IMR-90 (cell line): ENCODE measurements at regions not wholly inside any gene's neighbourhood (a gene's known extent, or its start where the extent isn't known, plus 50 kb on each side); places are given as distances from the start of the nearest gene placed in this dataset.

Experiments
- ATAC-seq: fragments of 200-7000 bp; cut with Tn5 transposase; 2 replicates; pipeline ENCODE4 v1.9.1; 2020; ENCODE audit warnings: low read depth, mild to moderate bottlenecking, moderate library complexity
- BruUV-seq: library from RNA; stranded (reverse); fragments of 400-500 nt; replicated peaks from 2 replicates; lab custom pipeline; 2021; lab: Mats Ljungman, UMichigan
- CTCF ChIA-PET: fragments of 300-600 bp; formaldehyde crosslinking; extraction: SDS; loops from one replicate; lab custom pipeline; 2021; ENCODE audit warnings: antibody characterized with exemption; lab: Yijun Ruan, JAX
- POLR2A ChIA-PET: fragments of 300-600 bp; sonication (Branson Sonifier 250); formaldehyde crosslinking; loops from one replicate; lab custom pipeline; 2022; ENCODE audit warnings: antibody characterized with exemption; ENCODE audit not compliant: unreplicated experiment; lab: Charles Lee
- DNase-seq: peaks from one replicate; pipeline ENCODE4 v3.0.0; 2013
- H2AFZ ChIP-seq: replicated peaks from 2 replicates; pipeline ENCODE3; 2013; ENCODE audit warnings: low read length, mild to moderate bottlenecking; ENCODE audit not compliant: poor library complexity
- H2AK5ac ChIP-seq: 2 replicates; pipeline ENCODE4 v1.6.1; 2013; ENCODE audit warnings: low read depth, low read length, inconsistent platforms
- H2AK9ac ChIP-seq: replicated peaks from 2 replicates; pipeline ENCODE3; 2013; ENCODE audit warnings: mild to moderate bottlenecking, low read depth, low read length, moderate library complexity; ENCODE audit not compliant: poor library complexity
- H2BK120ac ChIP-seq: 2 replicates; pipeline ENCODE4 v1.6.1; 2013; ENCODE audit warnings: low read depth, low read length, inconsistent platforms
- H2BK15ac ChIP-seq: 3 replicates; pipeline ENCODE4 v1.6.1; 2013; ENCODE audit warnings: low read depth, low read length, inconsistent platforms
- H2BK20ac ChIP-seq: 2 replicates; pipeline ENCODE4 v1.6.1; 2013; ENCODE audit warnings: low read depth, mild to moderate bottlenecking, inconsistent platforms, low read length, moderate library complexity
- H2BK5ac ChIP-seq: 2 replicates; pipeline ENCODE4 v1.6.1; 2013; ENCODE audit warnings: mild to moderate bottlenecking, low read depth, low read length, inconsistent platforms; ENCODE audit not compliant: poor library complexity, severe bottlenecking
- H3K14ac ChIP-seq: replicated peaks from 2 replicates; pipeline ENCODE4 v1.6.1; 2013; ENCODE audit warnings: low read depth, low read length, inconsistent platforms
- H3K18ac ChIP-seq: 2 replicates; pipeline ENCODE4 v1.6.1; 2013; ENCODE audit warnings: low read depth, low read length, control low read depth
- H3K23ac ChIP-seq: 2 replicates; pipeline ENCODE4 v1.6.1; 2013; ENCODE audit warnings: low read depth, low read length, inconsistent platforms
- H3K27ac ChIP-seq: 2 replicates; pipeline ENCODE4 v1.5.1; 2013; ENCODE audit warnings: mild to moderate bottlenecking, control low read depth, low read length; ENCODE audit not compliant: insufficient read depth
- H3K27me3 ChIP-seq: 2 replicates; pipeline ENCODE4 v1.6.1; 2013; ENCODE audit warnings: low read length; ENCODE audit not compliant: control insufficient read depth, insufficient read depth
- H3K36me3 ChIP-seq: 2 replicates; pipeline ENCODE4 v1.6.1; 2013; ENCODE audit warnings: low read length, mixed read lengths; ENCODE audit not compliant: control insufficient read depth, insufficient read depth
- H3K4ac ChIP-seq: 2 replicates; pipeline ENCODE4 v1.6.1; 2013; ENCODE audit warnings: low read depth, low read length, inconsistent platforms
- H3K4me1 ChIP-seq: 2 replicates; pipeline ENCODE4 v1.6.1; 2013; ENCODE audit warnings: low read length, mixed read lengths; ENCODE audit not compliant: control insufficient read depth, insufficient read depth
- H3K4me2 ChIP-seq: 2 replicates; pipeline ENCODE4 v1.6.1; 2013; ENCODE audit warnings: low read depth, mild to moderate bottlenecking, control low read depth, low read length, moderate library complexity
- H3K4me3 ChIP-seq: 2 replicates; pipeline ENCODE4 v1.5.1; 2013; ENCODE audit warnings: low read depth, mild to moderate bottlenecking, control low read depth, low read length, moderate library complexity; ENCODE audit not compliant: insufficient read depth
- H3K56ac ChIP-seq: 2 replicates; pipeline ENCODE4 v1.6.1; 2013; ENCODE audit warnings: low read length, inconsistent platforms; ENCODE audit not compliant: insufficient read depth; ENCODE audit errors: extremely low read depth
- H3K79me1 ChIP-seq, 2 experiments: 2 replicates each; pipeline ENCODE4 v1.6.1; 2013; ENCODE audit warnings: low read length in 2 of 2, inconsistent platforms in 1 of 2, low read depth in 1 of 2
- H3K9ac ChIP-seq: 2 replicates; pipeline ENCODE4 v1.6.1; 2013; ENCODE audit warnings: low read depth, low read length, control low read depth
- H3K9me1 ChIP-seq: 2 replicates; pipeline ENCODE4 v1.6.1; 2013; ENCODE audit warnings: low read length, inconsistent platforms; ENCODE audit not compliant: insufficient read depth
- H3K9me3 ChIP-seq: 2 replicates; pipeline ENCODE4 v1.6.1; 2013; ENCODE audit warnings: low read length; ENCODE audit not compliant: control insufficient read depth, insufficient read depth
- H4K20me1 ChIP-seq: 2 replicates; pipeline ENCODE4 v1.6.1; 2013; ENCODE audit warnings: low read length, inconsistent platforms; ENCODE audit not compliant: insufficient read depth
- H4K5ac ChIP-seq: 2 replicates; pipeline ENCODE4 v1.6.1; 2013; ENCODE audit warnings: mild to moderate bottlenecking, low read depth, low read length, control low read depth
- H4K8ac ChIP-seq, 2 experiments: 2 replicates each; pipeline ENCODE4 v1.6.1; 2013; ENCODE audit warnings: low read depth in 2 of 2, low read length in 2 of 2, control low read depth in 1 of 2, inconsistent platforms in 1 of 2
- H4K91ac ChIP-seq: 2 replicates; pipeline ENCODE4 v1.6.1; 2013; ENCODE audit warnings: low read depth, low read length, inconsistent platforms; ENCODE audit not compliant: insufficient read depth
- BHLHE40 ChIP-seq: fragments of 150-350 bp; IDR thresholded peaks from 2 replicates; pipeline ENCODE4 v1.6.1; 2016; ENCODE audit warnings: mild to moderate bottlenecking, low read depth, low read length
- CEBPB ChIP-seq: IDR thresholded peaks from 2 replicates; pipeline ENCODE4 v1.6.1; 2012; ENCODE audit warnings: low read depth, low read length, improper control_type of control experiment
- SMC3 ChIP-seq: fragments of 150-350 bp; IDR thresholded peaks from 2 replicates; pipeline ENCODE4 v1.6.1; 2016; ENCODE audit warnings: low read depth, mild to moderate bottlenecking, antibody characterized with exemption, low read length, moderate library complexity
- WGBS, 2 experiments: methylation state at CpG; one replicate each; pipeline versions ENCODE4 v1.1.5 to v1.1.7; 2013; ENCODE audit warnings: missing lambda C conversion rate in 2 of 2; ENCODE audit not compliant: insufficient read length in 1 of 2; ENCODE audit errors: extremely low coverage in 2 of 2; 5-methylcytosine and 5-hydroxymethylcytosine counted together
- dilution Hi-C: fragments of 300-500 bp; cut with HindIII; formaldehyde crosslinking; loops from one replicate; pipeline ENCODE4 v1.14.3; 2018; ENCODE audit warnings: low sequenced_read_pairs; ENCODE audit not compliant: unreplicated experiment
- in situ Hi-C: fragments of 300-500 bp; cut with MboI; formaldehyde crosslinking; loops from 3 replicates; pipeline ENCODE4 v1.14.3; 2019; ENCODE audit warnings: low sequenced_read_pairs, inconsistent platforms, mixed read lengths
- intact Hi-C: fragments of 100-400 bp; cut with micrococcal nuclease; formaldehyde crosslinking; loops from 2 replicates; pipeline ENCODE4 v1.10.0; 2022

DNA sequence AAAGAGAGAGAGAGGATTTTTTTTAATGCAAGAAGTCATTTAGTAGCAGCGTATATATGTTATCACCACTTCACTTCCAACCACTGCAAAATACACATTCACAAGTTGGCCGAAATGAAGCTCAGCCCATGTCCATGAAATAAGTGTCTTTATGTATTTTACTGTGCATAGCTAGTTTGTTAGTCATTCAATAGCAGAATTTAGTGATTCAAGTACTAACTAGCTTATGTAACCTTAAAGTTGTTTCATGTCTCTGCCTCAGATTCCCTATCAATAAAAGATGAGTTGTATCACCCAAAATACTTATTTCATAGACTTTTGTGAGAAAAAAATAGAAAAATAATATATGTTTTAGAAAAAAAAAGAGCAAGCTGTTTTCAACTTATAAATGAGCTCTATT is 153.7 kb upstream of the PRDM1 start:
- H3K56ac ChIP-seq = no peak overlapping the region
- H2BK20ac ChIP-seq = no peak overlapping the region
- H2AFZ ChIP-seq = no peak overlapping the region
- H4K91ac ChIP-seq = no peak overlapping the region
- dilution Hi-C loops = no loop called here
- H2BK120ac ChIP-seq = no peak overlapping the region
- no peak overlapping the region for H2AK9ac ChIP-seq
- no peaks in the 10 kb centered on the region; the same call in 1 of the 2 replicates for H3K9me1 ChIP-seq
- no peaks in the 10 kb centered on the region for H3K27me3 ChIP-seq
- no CpG with 5 or more reads among the region's 2 CpGs for WGBS, 2 experiments
- 0 out of 2 replicates have a peak, but pooled peaks cover 2% of the 10 kb centered on the region for H3K4me1 ChIP-seq
- H3K9me3 ChIP-seq = no peaks in the 10 kb centered on the region
- peak; percentile 49 for ATAC-seq
- no peak overlapping the region for H2BK5ac ChIP-seq
- in situ Hi-C loops = no loop called here
- intact Hi-C loops = no loop called here
- H3K4me3 ChIP-seq = no peak overlapping the region
- H3K9ac ChIP-seq = no peak overlapping the region
- H3K4me2 ChIP-seq = no peak overlapping the region
- no peaks in the 10 kb centered on the region for H4K20me1 ChIP-seq
- H3K36me3 ChIP-seq = no peaks in the 10 kb centered on the region
- H2BK15ac ChIP-seq = no peak overlapping the region
- POLR2A ChIA-PET = no interaction called here
- no peak overlapping the region for H3K14ac ChIP-seq
- H2AK5ac ChIP-seq = no peak overlapping the region
- no peak overlapping the region for H3K4ac ChIP-seq
- H3K79me1 ChIP-seq = no peaks in the 10 kb centered on the region
- BruUV-seq = no TSS peak
- TF ChIP-seq SMC3 (no peak), BHLHE40 (no peak), CEBPB (no peak)
- no peak overlapping the region for H3K18ac ChIP-seq
- H3K27ac ChIP-seq = no peak overlapping the region
- CTCF ChIA-PET = no interaction called here
- peak; percentile 61 for DNase-seq
- no peak overlapping the region for H4K8ac ChIP-seq
- H4K5ac ChIP-seq = no peak overlapping the region
- H3K23ac ChIP-seq = no peak overlapping the region
